SK-N-DZ (cell line): ENCODE measurements at regions not wholly inside any gene's neighbourhood (a gene's known extent, or its start where the extent isn't known, plus 50 kb on each side); places are given as distances from the start of the nearest gene placed in this dataset.

Experiments used
- DNase-seq: peaks from one replicate; pipeline ENCODE4 v3.0.0-alpha.2; 2015; ENCODE audit warnings: low spot score

GRCh38 chr4:161132715-161133425 lies 1030.9 kb downstream of the FSTL5 start:
- DNase-seq: no peak

GRCh38 chr4:161121451-161121850 lies 1042.3 kb downstream of the FSTL5 start:
- DNase-seq: no peak

DNA sequence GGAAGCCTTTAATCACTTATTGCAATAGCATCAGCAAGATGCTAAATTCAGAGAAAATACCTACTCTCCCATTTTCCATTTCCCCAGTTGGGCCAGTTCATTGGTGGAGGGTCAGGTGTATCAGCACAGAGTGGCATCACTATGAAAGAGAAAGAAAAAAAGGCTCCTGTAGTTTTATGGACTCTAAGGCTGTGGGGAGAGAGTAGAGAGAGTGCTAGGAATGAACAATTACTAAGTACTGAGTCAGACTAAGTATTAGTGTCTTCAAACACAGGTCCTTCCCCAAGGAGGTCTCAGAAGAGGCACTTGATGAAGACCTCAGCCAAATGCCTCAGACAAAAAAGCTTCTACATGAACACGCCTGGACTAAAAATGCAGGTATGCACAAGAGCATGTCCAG lies 1061.9 kb downstream of the FSTL5 start:
- no peak for DNase-seq

DNA sequence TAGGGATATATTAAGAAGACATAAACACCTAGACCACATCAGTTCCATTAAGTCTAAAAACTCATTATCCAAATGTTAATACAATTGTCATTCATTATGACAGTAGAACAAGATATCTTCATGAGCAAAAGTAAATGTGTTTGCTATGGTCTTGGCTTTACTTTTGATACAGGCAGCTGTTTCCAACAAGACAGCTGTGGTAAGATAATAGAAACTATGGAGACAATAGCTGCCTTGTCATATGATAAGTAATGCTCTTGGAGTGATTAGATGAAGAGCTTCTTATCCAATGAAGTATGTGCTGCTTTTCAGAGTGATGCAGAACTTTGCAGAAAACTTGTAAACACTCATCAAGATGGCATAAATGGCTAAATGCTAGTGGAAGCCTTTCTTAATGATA lies 1066.0 kb downstream of the FSTL5 start:
- DNase-seq: no peak

DNA sequence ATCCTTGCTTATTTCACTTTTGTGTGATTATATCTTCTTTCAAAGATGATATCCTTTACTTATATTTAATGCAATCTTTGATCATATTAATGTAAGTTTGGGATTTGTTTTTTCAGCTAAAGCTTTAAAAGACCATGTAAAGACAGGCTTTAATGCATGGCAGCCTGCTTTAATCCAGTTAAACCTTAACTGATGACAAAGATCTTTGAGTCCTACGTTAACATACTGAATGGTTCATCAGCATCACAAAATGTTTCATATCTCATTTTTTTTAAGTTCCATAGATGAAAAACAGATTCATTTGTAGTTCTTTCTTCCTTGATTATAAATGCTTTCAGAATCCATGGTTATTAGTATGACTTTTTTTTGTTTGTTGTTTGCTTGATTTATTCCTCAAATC lies 1102.8 kb downstream of the FSTL5 start:
- DNase-seq: peak; percentile 53
